ENCODE measurements at regions not wholly inside any gene's neighbourhood (a gene's known extent, or its start where the extent isn't known, plus 50 kb on each side); places are given as distances from the start of the nearest gene placed in this dataset.

DNA sequence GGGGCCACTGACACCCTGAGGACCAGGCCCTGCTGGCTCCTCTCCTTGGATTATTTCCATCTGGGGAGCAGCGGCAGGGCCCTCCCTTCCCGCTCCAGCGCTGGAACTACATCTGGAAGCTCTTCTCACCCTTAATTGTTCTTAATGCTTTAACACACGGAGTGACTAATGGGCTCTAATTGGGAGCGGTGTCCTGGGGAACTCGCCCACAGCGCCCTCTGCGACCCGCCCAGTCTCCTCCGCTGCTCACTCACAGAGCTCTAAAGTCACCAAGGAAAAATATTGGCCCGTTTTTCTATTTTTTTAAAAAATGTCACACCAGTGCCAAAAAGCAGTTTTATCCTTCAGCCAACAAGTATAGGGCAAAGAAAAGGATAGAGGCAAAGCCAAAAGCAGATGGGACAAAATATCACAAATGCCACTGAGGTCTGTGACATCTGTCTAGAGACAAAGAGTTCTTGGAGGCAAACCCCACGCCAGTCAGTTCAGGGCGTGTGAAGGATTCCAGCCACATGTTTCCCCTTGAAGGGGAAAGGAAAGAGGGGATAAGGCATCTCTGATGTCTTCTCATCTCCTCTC is 134.7 kb downstream of the RBFOX3 start:
- DNase-seq (ENCODE audit: low read depth): no peak
- H3K4me3 ChIP-seq (replicated peaks; ENCODE audit: low read depth, low read length): no peak overlapping the region
- TF ChIP-seq, protein P1, sequence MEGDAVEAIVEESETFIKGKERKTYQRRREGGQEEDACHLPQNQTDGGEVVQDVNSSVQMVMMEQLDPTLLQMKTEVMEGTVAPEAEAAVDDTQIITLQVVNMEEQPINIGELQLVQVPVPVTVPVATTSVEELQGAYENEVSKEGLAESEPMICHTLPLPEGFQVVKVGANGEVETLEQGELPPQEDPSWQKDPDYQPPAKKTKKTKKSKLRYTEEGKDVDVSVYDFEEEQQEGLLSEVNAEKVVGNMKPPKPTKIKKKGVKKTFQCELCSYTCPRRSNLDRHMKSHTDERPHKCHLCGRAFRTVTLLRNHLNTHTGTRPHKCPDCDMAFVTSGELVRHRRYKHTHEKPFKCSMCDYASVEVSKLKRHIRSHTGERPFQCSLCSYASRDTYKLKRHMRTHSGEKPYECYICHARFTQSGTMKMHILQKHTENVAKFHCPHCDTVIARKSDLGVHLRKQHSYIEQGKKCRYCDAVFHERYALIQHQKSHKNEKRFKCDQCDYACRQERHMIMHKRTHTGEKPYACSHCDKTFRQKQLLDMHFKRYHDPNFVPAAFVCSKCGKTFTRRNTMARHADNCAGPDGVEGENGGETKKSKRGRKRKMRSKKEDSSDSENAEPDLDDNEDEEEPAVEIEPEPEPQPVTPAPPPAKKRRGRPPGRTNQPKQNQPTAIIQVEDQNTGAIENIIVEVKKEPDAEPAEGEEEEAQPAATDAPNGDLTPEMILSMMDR (IDR thresholded peaks at IDR 0.05; ENCODE audit: low read length, missing control alignments): no peak

- TF ChIP-seq, protein P1 (IDR thresholded peaks at IDR 0.05; ENCODE audit: low read length, missing control alignments): no peak
- no peak for DNase-seq (ENCODE audit: low read depth)
- no peak overlapping the region for H3K4me3 ChIP-seq (replicated peaks; ENCODE audit: low read depth, low read length)
Measured at GRCh38 chr17:79473876-79474440, 136.9 kb downstream of the RBFOX3 start.

- DNase-seq (ENCODE audit: low read depth): no peak
- TF ChIP-seq, protein P1 (IDR thresholded peaks at IDR 0.05; ENCODE audit: low read length, missing control alignments): no peak
- no peak overlapping the region for H3K4me3 ChIP-seq (replicated peaks; ENCODE audit: low read depth, low read length)
Measured at GRCh38 chr17:79473111-79473875, 137.6 kb downstream of the RBFOX3 start.

DNA sequence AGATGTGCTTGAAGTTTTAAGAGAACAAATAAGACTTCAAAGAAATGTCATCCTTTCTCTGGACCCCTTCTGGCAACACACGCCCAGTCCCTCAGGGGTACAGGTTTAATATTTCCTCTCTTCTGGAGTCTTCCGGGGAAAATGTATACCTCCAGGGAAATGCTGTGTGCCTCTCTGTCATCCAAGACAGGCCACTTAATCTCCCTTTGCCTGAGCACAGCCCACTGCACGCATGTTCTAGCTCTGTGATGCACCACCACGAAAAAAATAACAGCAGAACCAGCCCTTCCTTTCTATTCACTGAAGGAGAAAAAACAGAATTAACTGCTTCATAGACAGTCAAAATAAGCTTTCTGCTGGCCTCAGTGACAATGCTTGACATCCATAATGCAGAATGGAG is 140.1 kb downstream of the RBFOX3 start:
- TF ChIP-seq, protein P1 (IDR thresholded peaks at IDR 0.05; ENCODE audit: low read length, missing control alignments): no peak
- DNase-seq (ENCODE audit: low read depth): no peak
- H3K4me3 ChIP-seq (replicated peaks; ENCODE audit: low read depth, low read length): no peak overlapping the region

DNA sequence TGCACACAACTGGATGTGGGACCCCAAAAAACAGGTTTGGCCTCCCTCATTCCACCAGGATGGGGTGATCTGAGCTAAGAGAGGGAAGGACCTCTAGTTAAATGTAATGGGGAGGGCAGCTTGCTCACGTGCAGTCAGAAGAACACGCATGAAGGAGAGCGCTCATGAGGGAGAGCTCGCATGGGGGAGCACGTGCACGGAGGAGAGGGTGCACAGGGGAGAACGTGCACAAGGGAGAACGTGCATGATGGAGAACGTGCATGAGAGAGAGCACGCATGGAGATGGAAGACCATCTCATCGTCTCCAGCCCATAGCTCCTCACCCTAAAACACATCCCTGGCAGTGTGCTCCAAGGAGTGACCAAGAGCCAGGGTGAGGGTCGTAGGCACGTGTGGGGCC is 141.2 kb downstream of the RBFOX3 start:
- DNase-seq (ENCODE audit: low read depth): no peak
- TF ChIP-seq, protein P1 (IDR thresholded peaks at IDR 0.05; ENCODE audit: low read length, missing control alignments): no peak

DNA sequence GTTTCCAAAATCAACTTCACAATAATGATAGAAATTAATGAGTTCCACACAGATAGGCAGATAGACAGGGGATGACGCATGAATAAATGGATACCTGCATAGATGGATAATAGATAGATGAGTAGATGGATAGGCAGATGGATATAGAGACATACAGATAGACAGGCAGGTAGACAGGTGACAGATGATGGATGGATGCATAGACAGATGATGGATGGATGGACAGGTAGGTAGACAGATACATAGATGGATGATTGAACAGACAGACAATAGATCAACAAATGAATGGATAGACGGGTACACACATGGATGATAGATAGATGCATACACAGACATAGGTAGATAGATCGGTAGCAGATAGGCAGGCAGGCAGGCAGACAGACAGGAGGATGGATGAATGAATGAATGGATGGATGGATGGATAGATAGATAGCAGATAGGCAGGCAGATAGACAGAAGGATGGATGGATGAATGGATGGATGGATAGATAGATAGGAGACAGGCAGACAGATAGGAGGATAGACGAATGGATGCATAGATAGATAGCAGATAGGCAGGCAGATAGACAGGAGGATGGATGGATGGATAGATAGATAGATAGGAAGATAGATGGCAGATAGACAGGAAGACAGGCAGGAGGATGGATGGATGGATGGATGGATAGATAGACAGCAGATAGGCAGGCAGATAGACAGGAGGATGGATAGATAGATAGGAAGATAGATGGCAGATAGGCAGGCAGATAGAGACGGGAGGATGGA is 142.5 kb downstream of the RBFOX3 start:
- no peak overlapping the region for H3K4me3 ChIP-seq (replicated peaks; ENCODE audit: low read depth, low read length)
- TF ChIP-seq, protein P1 (IDR thresholded peaks at IDR 0.05; ENCODE audit: low read length, missing control alignments): no peak
- no peak for DNase-seq (ENCODE audit: low read depth)

More for the DNA sequence above, 141.2 kb downstream of the RBFOX3 start:
- no peak overlapping the region for H3K4me3 ChIP-seq (replicated peaks; ENCODE audit: low read depth, low read length)

Measured in fibroblast of pulmonary artery (primary cell).